GM10847 (cell line): ENCODE measurements at regions not wholly inside any gene's neighbourhood (a gene's known extent, or its start where the extent isn't known, plus 50 kb on each side); places are given as distances from the start of the nearest gene placed in this dataset.

Experiments
- POLR2A ChIP-seq: IDR thresholded peaks from 2 replicates; pipeline ENCODE4 v1.6.1; 2011; ENCODE audit not compliant: insufficient read length; ENCODE audit errors: extremely low read depth

GRCh38 chr12:90593596-90594295, 361.2 kb downstream of the CCER1 start:
- TF ChIP-seq POLR2A, result no peak

GRCh38 chr12:90589956-90590355, 365.0 kb downstream of the CCER1 start:
- TF ChIP-seq POLR2A, result no peak

- TF ChIP-seq POLR2A, result no peak
Measured at GRCh38 chr12:90585640-90586304, 369.2 kb downstream of the CCER1 start.

GRCh38 chr12:90576707-90577106, 378.3 kb downstream of the CCER1 start:
- TF ChIP-seq POLR2A, result no peak

GRCh38 chr12:90575995-90576394, 379.0 kb downstream of the CCER1 start:
- TF ChIP-seq POLR2A, result no peak

- no peak for TF ChIP-seq POLR2A
Measured at GRCh38 chr12:90574676-90575075, 380.3 kb downstream of the CCER1 start.

- no peak for TF ChIP-seq POLR2A
Measured at GRCh38 chr12:90572778-90573177, 382.2 kb downstream of the CCER1 start.

GRCh38 chr12:90569685-90570084, 385.3 kb downstream of the CCER1 start:
- no peak for TF ChIP-seq POLR2A

GRCh38 chr12:90562671-90563070, 392.3 kb downstream of the CCER1 start:
- no peak for TF ChIP-seq POLR2A

GRCh38 chr12:90548595-90548994, 406.4 kb downstream of the CCER1 start:
- no peak for TF ChIP-seq POLR2A

- TF ChIP-seq POLR2A, result no peak
Measured at GRCh38 chr12:90546511-90546910, 408.5 kb downstream of the CCER1 start.

GRCh38 chr12:90543841-90544240, 411.1 kb downstream of the CCER1 start:
- TF ChIP-seq POLR2A, result no peak

- no peak for TF ChIP-seq POLR2A
Measured at GRCh38 chr12:90543374-90543773, 411.6 kb downstream of the CCER1 start.

GRCh38 chr12:90520002-90520734, 434.8 kb downstream of the CCER1 start:
- TF ChIP-seq POLR2A, result no peak

- TF ChIP-seq POLR2A, result no peak
Measured at GRCh38 chr12:90519285-90519684, 435.7 kb downstream of the CCER1 start.
